ENCODE measurements at regions not wholly inside any gene's neighbourhood (a gene's known extent, or its start where the extent isn't known, plus 50 kb on each side); places are given as distances from the start of the nearest gene placed in this dataset.

GRCh38 chr9:26329974-26330373 is 562.6 kb downstream of the CAAP1 start:
- Histone ChIP-seq H3K4me3 (ENCODE audit: low read depth in 1 of 2, low read length in 2 of 2) (no peak overlapping the region), H3K27ac (ENCODE audit: low read depth, low read length) (no peak overlapping the region), H3K36me3 (ENCODE audit: insufficient read depth, low read length) (no peaks in the 10 kb centered on the region), H3K27me3 (ENCODE audit: control insufficient read depth in 1 of 2, insufficient read depth in 2 of 2, low read length in 2 of 2) (no peaks in the 10 kb centered on the region), H3K9ac (ENCODE audit: low read length) (no peak overlapping the region), H3K9me3 (ENCODE audit: low read length) (no peaks in the 10 kb centered on the region), H3K4me1 (ENCODE audit: insufficient read depth, low read length) (peaks cover 21% of the 10 kb centered on the region)

GRCh38 chr9:26326563-26326962 is 566.0 kb downstream of the CAAP1 start:
- Histone ChIP-seq H3K27me3 (ENCODE audit: control insufficient read depth in 1 of 2, insufficient read depth in 2 of 2, low read length in 2 of 2) (no peaks in the 10 kb centered on the region), H3K4me1 (ENCODE audit: insufficient read depth, low read length) (peaks cover 30% of the 10 kb centered on the region), H3K9me3 (ENCODE audit: low read length) (no peaks in the 10 kb centered on the region), H3K4me3 (ENCODE audit: low read depth in 1 of 2, low read length in 2 of 2) (no peak overlapping the region), H3K27ac (ENCODE audit: low read depth, low read length) (no peak overlapping the region), H3K36me3 (ENCODE audit: insufficient read depth, low read length) (no peaks in the 10 kb centered on the region), H3K9ac (ENCODE audit: low read length) (no peak overlapping the region)

- Histone ChIP-seq H3K36me3 (ENCODE audit: insufficient read depth, low read length) (no peaks in the 10 kb centered on the region), H3K4me3 (ENCODE audit: low read depth in 1 of 2, low read length in 2 of 2) (no peak overlapping the region), H3K9me3 (ENCODE audit: low read length) (no peaks in the 10 kb centered on the region), H3K27me3 (ENCODE audit: control insufficient read depth in 1 of 2, insufficient read depth in 2 of 2, low read length in 2 of 2) (no peaks in the 10 kb centered on the region), H3K9ac (ENCODE audit: low read length) (no peak overlapping the region), H3K4me1 (ENCODE audit: insufficient read depth, low read length) (peaks cover 23% of the 10 kb centered on the region), H3K27ac (ENCODE audit: low read depth, low read length) (no peak overlapping the region)
Measured at GRCh38 chr9:26325444-26325829, 567.2 kb downstream of the CAAP1 start.

- Histone ChIP-seq H3K36me3 (ENCODE audit: insufficient read depth, low read length) (no peaks in the 10 kb centered on the region), H3K4me1 (ENCODE audit: insufficient read depth, low read length) (peaks cover 23% of the 10 kb centered on the region), H3K9me3 (ENCODE audit: low read length) (no peaks in the 10 kb centered on the region), H3K4me3 (ENCODE audit: low read depth in 1 of 2, low read length in 2 of 2) (no peak overlapping the region), H3K27me3 (ENCODE audit: control insufficient read depth in 1 of 2, insufficient read depth in 2 of 2, low read length in 2 of 2) (no peaks in the 10 kb centered on the region), H3K27ac (ENCODE audit: low read depth, low read length) (no peak overlapping the region), H3K9ac (ENCODE audit: low read length) (no peak overlapping the region)
Measured at GRCh38 chr9:26324786-26325443, 567.7 kb downstream of the CAAP1 start.

- H3K9me3 ChIP-seq (ENCODE audit: low read length), result no peaks in the 10 kb centered on the region
- no peak overlapping the region for H3K9ac ChIP-seq (ENCODE audit: low read length)
- no peak overlapping the region for H3K4me3 ChIP-seq (ENCODE audit: low read depth in 1 of 2, low read length in 2 of 2)
- no peak overlapping the region for H3K27ac ChIP-seq (ENCODE audit: low read depth, low read length)
- H3K27me3 ChIP-seq (ENCODE audit: control insufficient read depth in 1 of 2, insufficient read depth in 2 of 2, low read length in 2 of 2), result no peaks in the 10 kb centered on the region
- no peaks in the 10 kb centered on the region for H3K36me3 ChIP-seq (ENCODE audit: insufficient read depth, low read length)
- H3K4me1 ChIP-seq (ENCODE audit: insufficient read depth, low read length), result peaks cover 23% of the 10 kb centered on the region
Measured at GRCh38 chr9:26321935-26322334, 570.7 kb downstream of the CAAP1 start.

- Histone ChIP-seq H3K9ac (ENCODE audit: low read length) (no peak overlapping the region), H3K9me3 (ENCODE audit: low read length) (no peaks in the 10 kb centered on the region), H3K4me3 (ENCODE audit: low read depth in 1 of 2, low read length in 2 of 2) (no peak overlapping the region), H3K36me3 (ENCODE audit: insufficient read depth, low read length) (no peaks in the 10 kb centered on the region), H3K4me1 (ENCODE audit: insufficient read depth, low read length) (peaks cover 9% of the 10 kb centered on the region), H3K27me3 (ENCODE audit: control insufficient read depth in 1 of 2, insufficient read depth in 2 of 2, low read length in 2 of 2) (no peaks in the 10 kb centered on the region), H3K27ac (ENCODE audit: low read depth, low read length) (no peak overlapping the region)
Measured at GRCh38 chr9:26319859-26320258, 572.7 kb downstream of the CAAP1 start.

GRCh38 chr9:26313108-26313507 is 579.5 kb downstream of the CAAP1 start:
- Histone ChIP-seq H3K4me1 (ENCODE audit: insufficient read depth, low read length) (no peaks in the 10 kb centered on the region), H3K36me3 (ENCODE audit: insufficient read depth, low read length) (no peaks in the 10 kb centered on the region), H3K27me3 (ENCODE audit: control insufficient read depth in 1 of 2, insufficient read depth in 2 of 2, low read length in 2 of 2) (no peaks in the 10 kb centered on the region), H3K27ac (ENCODE audit: low read depth, low read length) (no peak overlapping the region), H3K9ac (ENCODE audit: low read length) (no peak overlapping the region), H3K9me3 (ENCODE audit: low read length) (no peaks in the 10 kb centered on the region), H3K4me3 (ENCODE audit: low read depth in 1 of 2, low read length in 2 of 2) (no peak overlapping the region)

GRCh38 chr9:26311463-26311995 is 581.1 kb downstream of the CAAP1 start:
- H3K4me3 ChIP-seq (ENCODE audit: low read depth in 1 of 2, low read length in 2 of 2), result no peak overlapping the region
- no peaks in the 10 kb centered on the region for H3K27me3 ChIP-seq (ENCODE audit: control insufficient read depth in 1 of 2, insufficient read depth in 2 of 2, low read length in 2 of 2)
- no peaks in the 10 kb centered on the region for H3K4me1 ChIP-seq (ENCODE audit: insufficient read depth, low read length)
- H3K9ac ChIP-seq (ENCODE audit: low read length), result no peak overlapping the region
- H3K36me3 ChIP-seq (ENCODE audit: insufficient read depth, low read length), result no peaks in the 10 kb centered on the region
- no peak overlapping the region for H3K27ac ChIP-seq (ENCODE audit: low read depth, low read length)
- H3K9me3 ChIP-seq (ENCODE audit: low read length), result no peaks in the 10 kb centered on the region

GRCh38 chr9:26310294-26310693 is 582.3 kb downstream of the CAAP1 start:
- H3K4me3 ChIP-seq (ENCODE audit: low read depth in 1 of 2, low read length in 2 of 2), result no peak overlapping the region
- H3K4me1 ChIP-seq (ENCODE audit: insufficient read depth, low read length), result no peaks in the 10 kb centered on the region
- no peaks in the 10 kb centered on the region for H3K36me3 ChIP-seq (ENCODE audit: insufficient read depth, low read length)
- no peak overlapping the region for H3K27ac ChIP-seq (ENCODE audit: low read depth, low read length)
- H3K27me3 ChIP-seq (ENCODE audit: control insufficient read depth in 1 of 2, insufficient read depth in 2 of 2, low read length in 2 of 2), result no peaks in the 10 kb centered on the region
- no peak overlapping the region for H3K9ac ChIP-seq (ENCODE audit: low read length)
- H3K9me3 ChIP-seq (ENCODE audit: low read length), result no peaks in the 10 kb centered on the region

- Histone ChIP-seq H3K36me3 (ENCODE audit: insufficient read depth, low read length) (no peaks in the 10 kb centered on the region), H3K9ac (ENCODE audit: low read length) (no peak overlapping the region), H3K4me1 (ENCODE audit: insufficient read depth, low read length) (no peaks in the 10 kb centered on the region), H3K27me3 (ENCODE audit: control insufficient read depth in 1 of 2, insufficient read depth in 2 of 2, low read length in 2 of 2) (no peaks in the 10 kb centered on the region), H3K9me3 (ENCODE audit: low read length) (no peaks in the 10 kb centered on the region), H3K4me3 (ENCODE audit: low read depth in 1 of 2, low read length in 2 of 2) (no peak overlapping the region), H3K27ac (ENCODE audit: low read depth, low read length) (no peak overlapping the region)
Measured at GRCh38 chr9:26308328-26308727, 584.3 kb downstream of the CAAP1 start.

GRCh38 chr9:26301659-26302058 is 590.9 kb downstream of the CAAP1 start:
- no peak overlapping the region for H3K4me3 ChIP-seq (ENCODE audit: low read depth in 1 of 2, low read length in 2 of 2)
- no peak overlapping the region for H3K27ac ChIP-seq (ENCODE audit: low read depth, low read length)
- H3K4me1 ChIP-seq (ENCODE audit: insufficient read depth, low read length), result no peaks in the 10 kb centered on the region
- no peak overlapping the region for H3K9ac ChIP-seq (ENCODE audit: low read length)
- no peaks in the 10 kb centered on the region for H3K36me3 ChIP-seq (ENCODE audit: insufficient read depth, low read length)
- H3K9me3 ChIP-seq (ENCODE audit: low read length), result no peaks in the 10 kb centered on the region
- no peaks in the 10 kb centered on the region for H3K27me3 ChIP-seq (ENCODE audit: control insufficient read depth in 1 of 2, insufficient read depth in 2 of 2, low read length in 2 of 2)

GRCh38 chr9:26301046-26301445 is 591.6 kb downstream of the CAAP1 start:
- Histone ChIP-seq H3K27me3 (ENCODE audit: control insufficient read depth in 1 of 2, insufficient read depth in 2 of 2, low read length in 2 of 2) (no peaks in the 10 kb centered on the region), H3K4me1 (ENCODE audit: insufficient read depth, low read length) (no peaks in the 10 kb centered on the region), H3K27ac (ENCODE audit: low read depth, low read length) (no peak overlapping the region), H3K36me3 (ENCODE audit: insufficient read depth, low read length) (no peaks in the 10 kb centered on the region), H3K9me3 (ENCODE audit: low read length) (no peaks in the 10 kb centered on the region), H3K9ac (ENCODE audit: low read length) (no peak overlapping the region), H3K4me3 (ENCODE audit: low read depth in 1 of 2, low read length in 2 of 2) (no peak overlapping the region)
